ENCODE measurements at regions not wholly inside any gene's neighbourhood (a gene's known extent, or its start where the extent isn't known, plus 50 kb on each side); places are given as distances from the start of the nearest gene placed in this dataset.

GRCh38 chr12:31813305-31813704, 84.5 kb upstream of the AMN1 start:
- ChIA-PET POLR2A (no interaction called here), CTCF (no interaction called here)
- dilution Hi-C loops (cut with MboI; ENCODE audit: extremely low pct_ligation_motif_present, low sequenced_read_pairs) (no loop called here), intact Hi-C loops (cut with micrococcal nuclease) (loop anchor here (10.0 kb wide), 1 partner anchor 141 kb away; the partner anchor contains the start of gene RESF1)
- H3K27ac ChIP-seq (ENCODE audit: insufficient read depth, low read depth, low read length), result no peak overlapping the region
- FAIRE-seq (peak; percentile 21), DNase-seq (ENCODE audit: low read depth, low spot score) (peak; percentile 44)
- no peaks in the 10 kb centered on the region for H3K9me3 ChIP-seq (replicated peaks; ENCODE audit: control insufficient read depth, insufficient read depth, low read length)
- no peaks in the 10 kb centered on the region for H3K4me1 ChIP-seq (ENCODE audit: control insufficient read depth, extremely low read depth, insufficient read depth, low read length)
- H3K4me2 ChIP-seq (ENCODE audit: insufficient read depth, low read length), result no peak overlapping the region
- H3K9me1 ChIP-seq (replicated peaks; ENCODE audit: control insufficient read depth, extremely low read depth, insufficient read depth, low read length), result no peaks in the 10 kb centered on the region
- H3K4me3 ChIP-seq (replicated peaks in 1 of 3; ENCODE audit: insufficient read depth in 1 of 3, low read depth in 1 of 3, low read length in 3 of 3), result no peak overlapping the region
- H3K9ac ChIP-seq (replicated peaks; ENCODE audit: extremely low read depth, insufficient read depth, low read length), result no peak overlapping the region
- no TSS peak for BruUV-seq (replicated peaks)
- H4K20me1 ChIP-seq (replicated peaks; ENCODE audit: control insufficient read depth, extremely low read depth, insufficient read depth, low read length), result no peaks in the 10 kb centered on the region
- no peaks in the 10 kb centered on the region for H3K36me3 ChIP-seq (ENCODE audit: control insufficient read depth in 2 of 2, extremely low read depth in 1 of 2, insufficient read depth in 2 of 2, low read length in 2 of 2)
- no peaks in the 10 kb centered on the region for H3K79me2 ChIP-seq (ENCODE audit: control insufficient read depth, insufficient read depth, low read length)
- no peak for TF ChIP-seq FOS (IDR thresholded peaks at IDR 0.05; ENCODE audit: borderline replicate concordance, insufficient read depth, low read length)
- no peak for TF ChIP-seq GATA2 (IDR thresholded peaks at IDR 0.05; ENCODE audit: insufficient read depth, insufficient read length, low read depth, low read length)
- no peak for TF ChIP-seq MAX (IDR thresholded peaks at IDR 0.05; ENCODE audit: insufficient read depth, insufficient read length)
- TF ChIP-seq CTCF (IDR thresholded peaks at IDR 0.05; ENCODE audit: extremely low read depth in 1 of 2, insufficient read depth in 1 of 2, low read depth in 1 of 2, low read length in 2 of 2), result peak in 1 of 2 donors; percentile 12
- TF ChIP-seq MYC (IDR thresholded peaks at IDR 0.05; ENCODE audit: low read depth, low read length), result no peak
- H2AFZ ChIP-seq (ENCODE audit: low read depth, low read length), result peak overlapping the region; percentile 4
- no peaks in the 10 kb centered on the region for H3K27me3 ChIP-seq (ENCODE audit: control insufficient read depth in 2 of 2, insufficient read depth in 2 of 2, low read length in 2 of 2)

- Histone ChIP-seq H2AFZ (ENCODE audit: low read depth, low read length) (no peak overlapping the region), H3K9ac (replicated peaks; ENCODE audit: extremely low read depth, insufficient read depth, low read length) (no peak overlapping the region), H3K79me2 (ENCODE audit: control insufficient read depth, insufficient read depth, low read length) (no peaks in the 10 kb centered on the region), H3K27ac (ENCODE audit: insufficient read depth, low read depth, low read length) (no peak overlapping the region), H3K4me2 (ENCODE audit: insufficient read depth, low read length) (no peak overlapping the region), H3K9me1 (replicated peaks; ENCODE audit: control insufficient read depth, extremely low read depth, insufficient read depth, low read length) (no peaks in the 10 kb centered on the region), H3K36me3 (ENCODE audit: control insufficient read depth in 2 of 2, extremely low read depth in 1 of 2, insufficient read depth in 2 of 2, low read length in 2 of 2) (no peaks in the 10 kb centered on the region), H3K4me1 (ENCODE audit: control insufficient read depth, extremely low read depth, insufficient read depth, low read length) (no peaks in the 10 kb centered on the region), H3K27me3 (ENCODE audit: control insufficient read depth in 2 of 2, insufficient read depth in 2 of 2, low read length in 2 of 2) (no peaks in the 10 kb centered on the region), H4K20me1 (replicated peaks; ENCODE audit: control insufficient read depth, extremely low read depth, insufficient read depth, low read length) (no peaks in the 10 kb centered on the region), H3K4me3 (replicated peaks in 1 of 3; ENCODE audit: insufficient read depth in 1 of 3, low read depth in 1 of 3, low read length in 3 of 3) (no peak overlapping the region), H3K9me3 (replicated peaks; ENCODE audit: control insufficient read depth, insufficient read depth, low read length) (no peaks in the 10 kb centered on the region)
- ChIA-PET CTCF (no interaction called here), POLR2A (no interaction called here)
- FAIRE-seq, result no peak
- no peak for DNase-seq (ENCODE audit: low read depth, low spot score)
- no TSS peak for BruUV-seq (replicated peaks)
- no peak for TF ChIP-seq CTCF (IDR thresholded peaks at IDR 0.05; ENCODE audit: extremely low read depth in 1 of 2, insufficient read depth in 1 of 2, low read depth in 1 of 2, low read length in 2 of 2)
- no peak for TF ChIP-seq MAX (IDR thresholded peaks at IDR 0.05; ENCODE audit: insufficient read depth, insufficient read length)
- TF ChIP-seq MYC (IDR thresholded peaks at IDR 0.05; ENCODE audit: low read depth, low read length), result no peak
- no peak for TF ChIP-seq GATA2 (IDR thresholded peaks at IDR 0.05; ENCODE audit: insufficient read depth, insufficient read length, low read depth, low read length)
- no peak for TF ChIP-seq FOS (IDR thresholded peaks at IDR 0.05; ENCODE audit: borderline replicate concordance, insufficient read depth, low read length)
- no peak for TF ChIP-seq JUN (IDR thresholded peaks at IDR 0.05; ENCODE audit: borderline replicate concordance, insufficient read depth, insufficient read length, low read depth)
- no peak for TF ChIP-seq EZH2 (IDR thresholded peaks at IDR 0.05; ENCODE audit: borderline replicate concordance, low read depth, low read length, severe bottlenecking)
- no peak for TF ChIP-seq POLR2A (IDR thresholded peaks at IDR 0.05; ENCODE audit: low read depth, low read length)
- TF ChIP-seq POLR2AphosphoS5 (IDR thresholded peaks at IDR 0.05; ENCODE audit: insufficient read depth, low read depth, low read length), result no peak
- dilution Hi-C loops (cut with MboI; ENCODE audit: extremely low pct_ligation_motif_present, low sequenced_read_pairs), result no loop called here
- intact Hi-C loops (cut with micrococcal nuclease), result no loop called here
Observed at GRCh38 chr12:31807773-31808097, 78.9 kb upstream of the AMN1 start.

Data from endothelial cell of umbilical vein (primary cell).